SK-N-SH treated with all-trans-retinoic acid at 6 μM for 48 hours (cell line): ENCODE measurements at regions not wholly inside any gene's neighbourhood (a gene's known extent, or its start where the extent isn't known, plus 50 kb on each side); places are given as distances from the start of the nearest gene placed in this dataset.

ENCODE experiments used
- BACH2 ChIP-seq: fragments of 250-450 bp; sonication (Bioruptor Pico); IDR thresholded peaks from 2 replicates; pipeline ENCODE4 v1.9.0; 2021; ENCODE audit warnings: mild to moderate bottlenecking, borderline replicate concordance
- ESRRG ChIP-seq: fragments of 250-450 bp; sonication (Bioruptor Pico); IDR thresholded peaks from 2 replicates; pipeline ENCODE4 v1.6.1; 2021; ENCODE audit warnings: mild to moderate bottlenecking
- TSHZ2 ChIP-seq: fragments of 250-450 bp; sonication (Bioruptor Pico); IDR thresholded peaks from 2 replicates; pipeline ENCODE4 v1.5.0; 2020; ENCODE audit warnings: mild to moderate bottlenecking, moderate library complexity
- ZNF70 ChIP-seq: fragments of 450-650 bp; formaldehyde crosslinking; IDR thresholded peaks from 2 replicates; pipeline ENCODE4 v1.5.0; 2020; ENCODE audit warnings: mild to moderate bottlenecking, moderate library complexity
- TF ChIP-seq, protein P1 (sequence below): fragments of 250-450 bp; sonication (Bioruptor Pico); IDR thresholded peaks from 2 replicates; pipeline ENCODE4 v1.8.0; 2020; ENCODE audit warnings: mild to moderate bottlenecking, moderate library complexity, borderline replicate concordance
- TF ChIP-seq, protein P2 (sequence below): fragments of 250-450 bp; sonication (Bioruptor Pico); IDR thresholded peaks from 2 replicates; pipeline ENCODE4 v1.5.1; 2020; ENCODE audit warnings: low read depth, mild to moderate bottlenecking, moderate library complexity
- TF ChIP-seq, protein P3 (sequence below): fragments of 250-450 bp; sonication (Bioruptor Pico); IDR thresholded peaks from 2 replicates; pipeline ENCODE4 v1.8.0; 2021; ENCODE audit warnings: low read depth, mild to moderate bottlenecking, moderate library complexity, borderline replicate concordance

GRCh38 chr20:40578961-40579360 is 110.1 kb downstream of the MAFB start:
- TF ChIP-seq, protein P1, sequence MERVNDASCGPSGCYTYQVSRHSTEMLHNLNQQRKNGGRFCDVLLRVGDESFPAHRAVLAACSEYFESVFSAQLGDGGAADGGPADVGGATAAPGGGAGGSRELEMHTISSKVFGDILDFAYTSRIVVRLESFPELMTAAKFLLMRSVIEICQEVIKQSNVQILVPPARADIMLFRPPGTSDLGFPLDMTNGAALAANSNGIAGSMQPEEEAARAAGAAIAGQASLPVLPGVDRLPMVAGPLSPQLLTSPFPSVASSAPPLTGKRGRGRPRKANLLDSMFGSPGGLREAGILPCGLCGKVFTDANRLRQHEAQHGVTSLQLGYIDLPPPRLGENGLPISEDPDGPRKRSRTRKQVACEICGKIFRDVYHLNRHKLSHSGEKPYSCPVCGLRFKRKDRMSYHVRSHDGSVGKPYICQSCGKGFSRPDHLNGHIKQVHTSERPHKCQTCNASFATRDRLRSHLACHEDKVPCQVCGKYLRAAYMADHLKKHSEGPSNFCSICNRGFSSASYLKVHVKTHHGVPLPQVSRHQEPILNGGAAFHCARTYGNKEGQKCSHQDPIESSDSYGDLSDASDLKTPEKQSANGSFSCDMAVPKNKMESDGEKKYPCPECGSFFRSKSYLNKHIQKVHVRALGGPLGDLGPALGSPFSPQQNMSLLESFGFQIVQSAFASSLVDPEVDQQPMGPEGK (CRISPR knock-in tag), result no peak
- TF ChIP-seq TSHZ2 (CRISPR knock-in tag) (no peak), ESRRG (no peak), BACH2 (no peak), ZNF70 (CRISPR knock-in tag) (no peak)
- TF ChIP-seq, protein P2, sequence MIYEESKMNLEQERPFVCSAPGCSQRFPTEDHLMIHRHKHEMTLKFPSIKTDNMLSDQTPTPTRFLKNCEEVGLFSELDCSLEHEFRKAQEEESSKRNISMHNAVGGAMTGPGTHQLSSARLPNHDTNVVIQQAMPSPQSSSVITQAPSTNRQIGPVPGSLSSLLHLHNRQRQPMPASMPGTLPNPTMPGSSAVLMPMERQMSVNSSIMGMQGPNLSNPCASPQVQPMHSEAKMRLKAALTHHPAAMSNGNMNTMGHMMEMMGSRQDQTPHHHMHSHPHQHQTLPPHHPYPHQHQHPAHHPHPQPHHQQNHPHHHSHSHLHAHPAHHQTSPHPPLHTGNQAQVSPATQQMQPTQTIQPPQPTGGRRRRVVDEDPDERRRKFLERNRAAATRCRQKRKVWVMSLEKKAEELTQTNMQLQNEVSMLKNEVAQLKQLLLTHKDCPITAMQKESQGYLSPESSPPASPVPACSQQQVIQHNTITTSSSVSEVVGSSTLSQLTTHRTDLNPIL (CRISPR knock-in tag), result no peak
- TF ChIP-seq, protein P3, sequence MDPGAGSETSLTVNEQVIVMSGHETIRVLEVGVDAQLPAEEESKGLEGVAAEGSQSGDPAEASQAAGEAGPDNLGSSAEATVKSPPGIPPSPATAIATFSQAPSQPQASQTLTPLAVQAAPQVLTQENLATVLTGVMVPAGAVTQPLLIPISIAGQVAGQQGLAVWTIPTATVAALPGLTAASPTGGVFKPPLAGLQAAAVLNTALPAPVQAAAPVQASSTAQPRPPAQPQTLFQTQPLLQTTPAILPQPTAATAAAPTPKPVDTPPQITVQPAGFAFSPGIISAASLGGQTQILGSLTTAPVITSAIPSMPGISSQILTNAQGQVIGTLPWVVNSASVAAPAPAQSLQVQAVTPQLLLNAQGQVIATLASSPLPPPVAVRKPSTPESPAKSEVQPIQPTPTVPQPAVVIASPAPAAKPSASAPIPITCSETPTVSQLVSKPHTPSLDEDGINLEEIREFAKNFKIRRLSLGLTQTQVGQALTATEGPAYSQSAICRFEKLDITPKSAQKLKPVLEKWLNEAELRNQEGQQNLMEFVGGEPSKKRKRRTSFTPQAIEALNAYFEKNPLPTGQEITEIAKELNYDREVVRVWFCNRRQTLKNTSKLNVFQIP, result no peak
